ENCODE measurements at regions not wholly inside any gene's neighbourhood (a gene's known extent, or its start where the extent isn't known, plus 50 kb on each side); places are given as distances from the start of the nearest gene placed in this dataset.

DNA sequence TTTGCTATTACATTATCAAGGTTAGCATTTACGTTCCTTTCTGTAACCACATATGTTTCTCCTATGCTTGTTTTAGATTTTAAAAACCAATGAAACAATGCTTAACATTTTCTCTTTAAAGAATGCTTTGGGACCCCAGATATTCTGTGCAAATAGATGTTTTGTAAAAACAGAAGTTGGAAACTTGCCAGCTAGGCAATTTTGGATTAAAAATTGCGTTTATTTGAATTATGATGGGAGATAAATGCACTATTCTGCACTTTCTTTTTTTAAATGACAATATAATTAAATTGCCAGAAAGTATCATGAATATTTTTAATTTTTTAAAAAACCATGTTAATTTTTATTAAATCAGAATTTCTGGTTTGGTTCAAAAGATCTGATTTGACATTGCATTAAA, 81.6 kb downstream of the MACIR start:
- H3K4me3 ChIP-seq (ENCODE audit: low read length): no peak overlapping the region
- intact Hi-C loops (cut with DNase I): no loop called here
- H3K9me3 ChIP-seq (ENCODE audit: control insufficient read depth, low read length): no peaks in the 10 kb centered on the region
- no peaks in the 10 kb centered on the region for H3K4me1 ChIP-seq (ENCODE audit: control insufficient read depth, insufficient read depth, low read length)
- no peaks in the 10 kb centered on the region for H3K27me3 ChIP-seq (ENCODE audit: control insufficient read depth, insufficient read depth)
- ATAC-seq: no peak
- DNase-seq: no peak
- H3K27ac ChIP-seq (ENCODE audit: low read length): no peak overlapping the region
- 88% methylated on average over 2 of the region's 2 CpGs for WGBS

GRCh38 chr5:103336941-103337340, 78.4 kb downstream of the MACIR start:
- no peak overlapping the region for H3K4me3 ChIP-seq (ENCODE audit: low read length)
- no peaks in the 10 kb centered on the region for H3K9me3 ChIP-seq (ENCODE audit: control insufficient read depth, low read length)
- ATAC-seq: no peak
- DNase-seq: no peak
- H3K4me1 ChIP-seq (ENCODE audit: control insufficient read depth, insufficient read depth, low read length): no peaks in the 10 kb centered on the region
- 56% methylated on average over 2 of the region's 2 CpGs for WGBS
- intact Hi-C loops (cut with DNase I): no loop called here
- H3K27me3 ChIP-seq (ENCODE audit: control insufficient read depth, insufficient read depth): no peaks in the 10 kb centered on the region
- no peak overlapping the region for H3K27ac ChIP-seq (ENCODE audit: low read length)

DNA sequence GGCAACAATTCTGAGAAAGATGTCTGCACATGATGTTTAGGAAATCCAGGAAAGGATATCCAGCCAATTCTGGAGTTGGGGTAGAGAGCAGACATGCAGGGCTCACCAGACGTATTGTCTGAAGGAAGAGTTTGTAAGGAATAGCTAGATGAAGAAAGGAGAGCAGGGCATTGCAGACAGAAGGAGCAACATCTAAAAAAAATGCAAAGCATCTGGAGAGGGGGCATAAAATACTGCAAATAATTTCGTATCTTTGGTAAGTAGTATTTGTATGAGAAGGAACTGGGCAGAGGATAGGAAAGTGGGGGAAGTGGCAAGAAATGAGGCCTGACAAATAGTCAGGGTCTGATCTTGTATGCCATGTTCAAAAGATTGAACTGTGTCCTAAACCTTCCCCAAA, 74.8 kb downstream of the MACIR start:
- DNase-seq: no peak
- intact Hi-C loops (cut with DNase I): no loop called here
- Histone ChIP-seq H3K9me3 (ENCODE audit: control insufficient read depth, low read length) (no peaks in the 10 kb centered on the region), H3K4me3 (ENCODE audit: low read length) (no peak overlapping the region), H3K27me3 (ENCODE audit: control insufficient read depth, insufficient read depth) (no peaks in the 10 kb centered on the region), H3K4me1 (ENCODE audit: control insufficient read depth, insufficient read depth, low read length) (no peaks in the 10 kb centered on the region), H3K27ac (ENCODE audit: low read length) (no peak overlapping the region)
- 61% methylated on average over 2 of the region's 2 CpGs for WGBS
- no peak for ATAC-seq

- ATAC-seq: no peak
Observed at GRCh38 chr5:103330875-103331274, 72.3 kb downstream of the MACIR start.

More at GRCh38 chr5:103330875-103331274, 72.3 kb downstream of the MACIR start:
- WGBS: 91% methylated on average over 2 of the region's 2 CpGs
- no peaks in the 10 kb centered on the region for H3K27me3 ChIP-seq (ENCODE audit: control insufficient read depth, insufficient read depth)
- no peak overlapping the region for H3K27ac ChIP-seq (ENCODE audit: low read length)
- no peak for DNase-seq
- no peak overlapping the region for H3K4me3 ChIP-seq (ENCODE audit: low read length)
- intact Hi-C loops (cut with DNase I): no loop called here
- H3K4me1 ChIP-seq (ENCODE audit: control insufficient read depth, insufficient read depth, low read length): no peaks in the 10 kb centered on the region
- no peaks in the 10 kb centered on the region for H3K9me3 ChIP-seq (ENCODE audit: control insufficient read depth, low read length)

All from right cardiac atrium (tissue), 5 donors.